ENCODE measurements at regions not wholly inside any gene's neighbourhood (a gene's known extent, or its start where the extent isn't known, plus 50 kb on each side); places are given as distances from the start of the nearest gene placed in this dataset.
"Not testable (repeated sequence)": the region's sequence is repeated elsewhere in the genome, so short reads cannot be mapped to it uniquely, and the experiment has no call there.

- no peak for DNase-seq
- H3K4me1 Mint-ChIP-seq: no peaks in the 10 kb centered on the region
- no peak overlapping the region for H3K27ac Mint-ChIP-seq
- peaks cover 10 to 25% (median 15%) of the 10 kb centered on the region in 6 donors for H3K9me3 Mint-ChIP-seq
- H3K36me3 Mint-ChIP-seq: peaks cover 0 to 4% (median 4%) of the 10 kb centered on the region in 3 donors
- peaks cover 0 to 3% (median under 1%) of the 10 kb centered on the region in 3 donors for H3K27me3 Mint-ChIP-seq (ENCODE audit: low read depth in 3 of 3)
- H3K4me3 Mint-ChIP-seq: no peak overlapping the region
Observed at GRCh38 chr5:9784231-9784630, 154.1 kb upstream of the TAS2R1 start.

GRCh38 chr5:9782826-9783560 is 152.8 kb upstream of the TAS2R1 start:
- Mint-ChIP-seq H3K4me1 (no peaks in the 10 kb centered on the region), H3K9me3 (peaks cover 10 to 35% (median 17%) of the 10 kb centered on the region in 6 donors), H3K27ac (no peak overlapping the region), H3K4me3 (no peak overlapping the region), H3K36me3 (peaks cover 0 to 4% (median 4%) of the 10 kb centered on the region in 3 donors), H3K27me3 (ENCODE audit: low read depth in 3 of 3) (peaks cover 0 to 3% (median 2%) of the 10 kb centered on the region in 3 donors)
- no peak for DNase-seq

GRCh38 chr5:9781890-9782289 is 151.7 kb upstream of the TAS2R1 start:
- Mint-ChIP-seq H3K27me3 (ENCODE audit: low read depth in 3 of 3) (peaks cover 0 to 2% (median 2%) of the 10 kb centered on the region in 3 donors), H3K4me1 (no peaks in the 10 kb centered on the region)

GRCh38 chr5:9781275-9781674 is 151.1 kb upstream of the TAS2R1 start:
- no peak overlapping the region for H3K4me3 Mint-ChIP-seq
- peaks cover 0 to 4% (median 4%) of the 10 kb centered on the region in 3 donors for H3K36me3 Mint-ChIP-seq
- no peaks in the 10 kb centered on the region for H3K4me1 Mint-ChIP-seq
- H3K9me3 Mint-ChIP-seq: peaks cover 12 to 44% (median 22%) of the 10 kb centered on the region in 6 donors
- no peak for DNase-seq
- H3K27me3 Mint-ChIP-seq (ENCODE audit: low read depth in 3 of 3): peaks cover 0 to 2% (median 0%) of the 10 kb centered on the region in 3 donors
- no peak overlapping the region for H3K27ac Mint-ChIP-seq

More at GRCh38 chr5:9781890-9782289, 151.7 kb upstream of the TAS2R1 start:
- H3K9me3 Mint-ChIP-seq: peaks cover 12 to 40% (median 19%) of the 10 kb centered on the region in 6 donors
- H3K27ac Mint-ChIP-seq: no peak overlapping the region
- DNase-seq: no peak
- H3K4me3 Mint-ChIP-seq: no peak overlapping the region
- H3K36me3 Mint-ChIP-seq: peaks cover 0 to 4% (median 4%) of the 10 kb centered on the region in 3 donors

- H3K27ac Mint-ChIP-seq: no peak overlapping the region
- no peak for DNase-seq
- peaks cover 12 to 46% (median 22%) of the 10 kb centered on the region in 6 donors for H3K9me3 Mint-ChIP-seq
- peaks cover 0 to 4% (median 4%) of the 10 kb centered on the region in 3 donors for H3K36me3 Mint-ChIP-seq
- H3K4me3 Mint-ChIP-seq: no peak overlapping the region
- H3K27me3 Mint-ChIP-seq (ENCODE audit: low read depth in 3 of 3): peaks cover 0 to 4% (median 2%) of the 10 kb centered on the region in 3 donors
- H3K4me1 Mint-ChIP-seq: no peaks in the 10 kb centered on the region
Observed at GRCh38 chr5:9780501-9780900, 150.3 kb upstream of the TAS2R1 start.

GRCh38 chr5:9776525-9776924 is 146.4 kb upstream of the TAS2R1 start:
- Mint-ChIP-seq H3K27me3 (ENCODE audit: low read depth in 3 of 3) (peaks cover 0 to 6% (median 2%) of the 10 kb centered on the region in 3 donors), H3K36me3 (peaks cover 0 to under 1% (median 0%) of the 10 kb centered on the region in 3 donors), H3K4me1 (no peaks in the 10 kb centered on the region), H3K9me3 (peaks cover 12 to 51% (median 18%) of the 10 kb centered on the region in 6 donors), H3K27ac (no peak overlapping the region), H3K4me3 (no peak overlapping the region)
- DNase-seq: no peak

- H3K4me3 Mint-ChIP-seq: no peak overlapping the region
- peaks cover 6 to 43% (median 15%) of the 10 kb centered on the region in 6 donors for H3K9me3 Mint-ChIP-seq
- peaks cover 0 to 6% (median 2%) of the 10 kb centered on the region in 3 donors for H3K27me3 Mint-ChIP-seq (ENCODE audit: low read depth in 3 of 3)
- H3K4me1 Mint-ChIP-seq: no peaks in the 10 kb centered on the region
- H3K36me3 Mint-ChIP-seq: no peaks in the 10 kb centered on the region
- no peak for DNase-seq
- H3K27ac Mint-ChIP-seq: no peak overlapping the region
Observed at GRCh38 chr5:9775339-9775738, 145.2 kb upstream of the TAS2R1 start.

GRCh38 chr5:9774472-9775079 is 144.4 kb upstream of the TAS2R1 start:
- Mint-ChIP-seq H3K36me3 (no peaks in the 10 kb centered on the region), H3K27me3 (ENCODE audit: low read depth in 3 of 3) (peaks cover 0 to 6% (median 2%) of the 10 kb centered on the region in 3 donors), H3K27ac (no peak overlapping the region), H3K4me1 (no peaks in the 10 kb centered on the region), H3K4me3 (no peak overlapping the region), H3K9me3 (peaks cover 2 to 37% (median 13%) of the 10 kb centered on the region in 6 donors)
- no peak for DNase-seq

GRCh38 chr5:9771079-9771478 is 140.9 kb upstream of the TAS2R1 start:
- H3K4me3 Mint-ChIP-seq: no peak overlapping the region
- H3K27me3 Mint-ChIP-seq (ENCODE audit: low read depth in 3 of 3): peaks cover 0 to 6% (median 2%) of the 10 kb centered on the region in 3 donors
- peaks cover 3 to 29% (median 8%) of the 10 kb centered on the region in 6 donors for H3K9me3 Mint-ChIP-seq
- H3K4me1 Mint-ChIP-seq: no peaks in the 10 kb centered on the region
- H3K27ac Mint-ChIP-seq: no peak overlapping the region
- H3K36me3 Mint-ChIP-seq: no peaks in the 10 kb centered on the region
- no peak for DNase-seq

GRCh38 chr5:9766581-9766980 is 136.4 kb upstream of the TAS2R1 start:
- no peaks in the 10 kb centered on the region for H3K4me1 Mint-ChIP-seq
- H3K4me3 Mint-ChIP-seq: no peak overlapping the region
- H3K27ac Mint-ChIP-seq: no peak overlapping the region
- H3K36me3 Mint-ChIP-seq: no peaks in the 10 kb centered on the region
- H3K27me3 Mint-ChIP-seq (ENCODE audit: low read depth in 3 of 3): peaks cover 0 to 3% (median 2%) of the 10 kb centered on the region in 3 donors
- DNase-seq: no peak
- H3K9me3 Mint-ChIP-seq: peaks cover 3 to 14% (median 9%) of the 10 kb centered on the region in 6 donors

- no peak overlapping the region for H3K4me3 Mint-ChIP-seq
- H3K36me3 Mint-ChIP-seq: no peaks in the 10 kb centered on the region
- H3K27ac Mint-ChIP-seq: no peak overlapping the region
- peaks cover 0 to 3% (median 2%) of the 10 kb centered on the region in 3 donors for H3K27me3 Mint-ChIP-seq (ENCODE audit: low read depth in 3 of 3)
- H3K4me1 Mint-ChIP-seq: no peaks in the 10 kb centered on the region
- DNase-seq: no peak
- peaks cover 3 to 14% (median 9%) of the 10 kb centered on the region in 6 donors for H3K9me3 Mint-ChIP-seq
Observed at GRCh38 chr5:9765419-9766140, 135.4 kb upstream of the TAS2R1 start.

GRCh38 chr5:9761706-9762105 is 131.6 kb upstream of the TAS2R1 start:
- Mint-ChIP-seq H3K9me3 (peaks cover 1 to 10% (median 3%) of the 10 kb centered on the region in 6 donors), H3K27ac (no peak overlapping the region), H3K4me1 (no peaks in the 10 kb centered on the region), H3K27me3 (ENCODE audit: low read depth in 3 of 3) (peaks cover 0 to 2% (median 0%) of the 10 kb centered on the region in 3 donors), H3K4me3 (no peak overlapping the region), H3K36me3 (no peaks in the 10 kb centered on the region)
- DNase-seq: no peak

- H3K27ac Mint-ChIP-seq; H3K36me3 Mint-ChIP-seq; H3K4me1 Mint-ChIP-seq; H3K27me3 Mint-ChIP-seq (ENCODE audit: low read depth in 3 of 3); H3K4me3 Mint-ChIP-seq; DNase-seq: not testable (repeated sequence)
- H3K9me3 Mint-ChIP-seq: peaks cover 0 to 22% (median 6%) of the 10 kb centered on the region in 6 donors
Observed at GRCh38 chr5:9752670-9753069, 122.5 kb upstream of the TAS2R1 start.

GRCh38 chr5:9743507-9743906 is 113.4 kb upstream of the TAS2R1 start:
- no peak overlapping the region for H3K27ac Mint-ChIP-seq
- H3K36me3 Mint-ChIP-seq: peaks cover 0 to 3% (median 0%) of the 10 kb centered on the region in 3 donors
- peaks cover 0 to 28% (median 11%) of the 10 kb centered on the region in 6 donors for H3K9me3 Mint-ChIP-seq
- no peak for DNase-seq
- H3K4me3 Mint-ChIP-seq: no peak overlapping the region
- H3K4me1 Mint-ChIP-seq: no peaks in the 10 kb centered on the region
- no peaks in the 10 kb centered on the region for H3K27me3 Mint-ChIP-seq (ENCODE audit: low read depth in 3 of 3)
